ENCODE measurements at regions not wholly inside any gene's neighbourhood (a gene's known extent, or its start where the extent isn't known, plus 50 kb on each side); places are given as distances from the start of the nearest gene placed in this dataset.

- Histone ChIP-seq H3K4me3 (no peak overlapping the region), H3K9me3 (no peaks in the 10 kb centered on the region), H3K4me1 (no peaks in the 10 kb centered on the region), H3K27ac (no peak overlapping the region), H3K27me3 (no peaks in the 10 kb centered on the region), H3K36me3 (no peaks in the 10 kb centered on the region)
- intact Hi-C loops (cut with DNase I): no loop called here
- TF ChIP-seq CTCF (IDR thresholded peaks at IDR 0.05): no peak
- ATAC-seq (no peak), DNase-seq (no peak)
These were observed 285.0 kb upstream of the RTL1 start for GRCh38 chr14:101188571-101188915.

- H3K27me3 ChIP-seq: no peaks in the 10 kb centered on the region
- ATAC-seq (no peak), DNase-seq (no peak)
- H3K4me1 ChIP-seq: no peaks in the 10 kb centered on the region
- no peak overlapping the region for H3K27ac ChIP-seq
- H3K36me3 ChIP-seq: no peaks in the 10 kb centered on the region
- no peak overlapping the region for H3K4me3 ChIP-seq
- no peak for TF ChIP-seq CTCF (IDR thresholded peaks at IDR 0.05)
- H3K9me3 ChIP-seq: no peaks in the 10 kb centered on the region
- intact Hi-C loops (cut with DNase I): no loop called here
These were observed 285.7 kb upstream of the RTL1 start for GRCh38 chr14:101189266-101189665.

GRCh38 chr14:101189962-101190560 is 286.5 kb upstream of the RTL1 start:
- TF ChIP-seq CTCF (IDR thresholded peaks at IDR 0.05): no peak
- Histone ChIP-seq H3K9me3 (no peaks in the 10 kb centered on the region), H3K4me3 (no peak overlapping the region), H3K36me3 (no peaks in the 10 kb centered on the region), H3K4me1 (no peaks in the 10 kb centered on the region), H3K27me3 (no peaks in the 10 kb centered on the region), H3K27ac (no peak overlapping the region)
- no peak for DNase-seq
- intact Hi-C loops (cut with DNase I): no loop called here
- ATAC-seq: no peak

GRCh38 chr14:101191101-101191720 is 287.7 kb upstream of the RTL1 start:
- DNase-seq: no peak
- Histone ChIP-seq H3K36me3 (no peaks in the 10 kb centered on the region), H3K27ac (no peak overlapping the region), H3K27me3 (no peaks in the 10 kb centered on the region), H3K9me3 (no peaks in the 10 kb centered on the region), H3K4me3 (no peak overlapping the region), H3K4me1 (no peaks in the 10 kb centered on the region)
- intact Hi-C loops (cut with DNase I): no loop called here
- no peak for ATAC-seq
- no peak for TF ChIP-seq CTCF (IDR thresholded peaks at IDR 0.05)

GRCh38 chr14:101191721-101192660 is 288.5 kb upstream of the RTL1 start:
- TF ChIP-seq CTCF (IDR thresholded peaks at IDR 0.05): no peak
- intact Hi-C loops (cut with DNase I): no loop called here

More at GRCh38 chr14:101191721-101192660, 288.5 kb upstream of the RTL1 start:
- no peaks in the 10 kb centered on the region for H3K9me3 ChIP-seq
- DNase-seq (peak; percentile 46), ATAC-seq (no peak)
- no peaks in the 10 kb centered on the region for H3K4me1 ChIP-seq
- H3K27ac ChIP-seq: no peak overlapping the region
- no peaks in the 10 kb centered on the region for H3K27me3 ChIP-seq
- no peaks in the 10 kb centered on the region for H3K36me3 ChIP-seq
- no peak overlapping the region for H3K4me3 ChIP-seq

Measured in upper lobe of right lung (tissue), 1 donor.